ENCODE measurements at regions not wholly inside any gene's neighbourhood (a gene's known extent, or its start where the extent isn't known, plus 50 kb on each side); places are given as distances from the start of the nearest gene placed in this dataset.

DNA sequence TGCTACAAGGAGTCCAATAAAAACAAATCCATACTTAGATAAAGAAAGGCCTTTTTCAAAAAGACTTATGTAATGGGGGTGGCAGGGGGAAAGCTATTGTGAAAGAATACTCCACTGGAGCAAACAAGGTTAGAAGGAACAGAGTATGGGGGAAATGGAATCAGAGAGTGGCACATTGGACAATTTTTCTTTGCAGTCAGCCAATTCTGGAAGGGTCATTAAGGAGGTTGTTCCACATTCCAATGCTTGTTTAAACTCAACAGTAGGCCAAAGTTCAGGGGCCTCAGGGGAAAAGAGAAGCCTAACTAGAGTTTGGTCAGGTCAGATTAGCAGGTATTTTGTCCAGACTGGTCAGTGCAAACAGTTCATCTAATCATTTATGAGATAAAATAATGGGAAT is 105.2 kb upstream of the RESF1 start:
- peaks cover 9% of the 10 kb centered on the region for H3K9me3 Mint-ChIP-seq
- no peaks in the 10 kb centered on the region for H3K4me1 Mint-ChIP-seq (ENCODE audit: low read depth)
- DNase-seq (no peak), ATAC-seq (ENCODE audit: poor library complexity) (no peak)
- intact Hi-C loops (cut with DNase I, micrococcal nuclease): no loop called here
- no peak overlapping the region for H3K27ac Mint-ChIP-seq
- no peaks in the 10 kb centered on the region for H3K27me3 Mint-ChIP-seq
- Histone ChIP-seq H3K9me3 (ENCODE audit: control insufficient read depth in 1 of 2, insufficient read depth in 1 of 2, low read length in 2 of 2) (peaks cover 5 to 28% of the 10 kb centered on the region in 2 experiments), H3K36me3 (ENCODE audit: insufficient read depth, low read length) (no peaks in the 10 kb centered on the region), H3K4me1 (ENCODE audit: insufficient read depth, low read length) (no peaks in the 10 kb centered on the region), H3K4me3 (ENCODE audit: low read length) (no peak overlapping the region), H3K27me3 (ENCODE audit: control insufficient read depth in 1 of 2, insufficient read depth in 2 of 2, low read length in 2 of 2) (no peaks in the 10 kb centered on the region), H3K27ac (ENCODE audit: low read depth in 1 of 2, low read length in 2 of 2) (no peak overlapping the region)
- ChIA-PET CTCF (no interaction called here), POLR2A (interaction anchor here (0.6 kb wide), 1 partner anchor 31 kb away, joined by 3 read pairs; no protein-coding TSS in a partner anchor)
- no peak for TF ChIP-seq CTCF (IDR thresholded peaks at IDR 0.05)
- no peak overlapping the region for H3K4me3 Mint-ChIP-seq
- H3K36me3 Mint-ChIP-seq (ENCODE audit: low read depth): peaks cover 26% of the 10 kb centered on the region

DNA sequence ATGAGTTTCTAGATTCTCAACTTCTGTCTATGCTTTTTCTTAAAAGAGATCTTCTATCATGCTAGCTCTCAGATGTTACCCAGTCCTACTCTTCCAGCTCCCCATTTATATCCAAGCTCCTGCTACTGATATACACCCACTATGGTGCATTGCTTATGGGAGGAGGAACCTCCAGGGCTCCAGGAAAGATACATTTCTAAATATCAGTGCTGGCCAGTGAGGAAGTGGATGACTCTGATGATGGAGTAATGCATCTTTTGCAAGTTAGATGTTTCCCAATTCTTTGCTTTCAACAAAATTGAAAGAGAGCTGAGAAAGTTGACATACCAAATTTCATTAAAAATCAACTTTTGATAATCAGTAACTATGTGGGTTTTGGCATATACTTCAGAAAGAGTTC is 105.7 kb upstream of the RESF1 start:
- Histone ChIP-seq H3K4me1 (ENCODE audit: insufficient read depth, low read length) (no peaks in the 10 kb centered on the region), H3K27me3 (ENCODE audit: control insufficient read depth in 1 of 2, insufficient read depth in 2 of 2, low read length in 2 of 2) (no peaks in the 10 kb centered on the region), H3K9me3 (ENCODE audit: control insufficient read depth in 1 of 2, insufficient read depth in 1 of 2, low read length in 2 of 2) (peaks cover 9 to 33% of the 10 kb centered on the region in 2 experiments), H3K27ac (ENCODE audit: low read depth in 1 of 2, low read length in 2 of 2) (no peak overlapping the region), H3K36me3 (ENCODE audit: insufficient read depth, low read length) (no peaks in the 10 kb centered on the region), H3K4me3 (ENCODE audit: low read length) (no peak overlapping the region)
- DNase-seq: peak in 2 of 14 experiments; percentile 14 to 21
- ATAC-seq (ENCODE audit: poor library complexity): no peak
- intact Hi-C loops (cut with DNase I, micrococcal nuclease): no loop called here
- peaks cover 9% of the 10 kb centered on the region for H3K9me3 Mint-ChIP-seq
- H3K27me3 Mint-ChIP-seq: no peaks in the 10 kb centered on the region
- no peaks in the 10 kb centered on the region for H3K4me1 Mint-ChIP-seq (ENCODE audit: low read depth)
- H3K4me3 Mint-ChIP-seq: no peak overlapping the region
- ChIA-PET CTCF (interaction anchor here (0.6 kb wide), 1 partner anchor 9 kb away, joined by 3 read pairs; no protein-coding TSS in a partner anchor), POLR2A (interaction anchor here (0.5 to 1.1 kb wide), 2 partner anchors 17 to 54 kb away, joined by 3 read pairs; no protein-coding TSS in a partner anchor)
- peaks cover 26% of the 10 kb centered on the region for H3K36me3 Mint-ChIP-seq (ENCODE audit: low read depth)
- H3K27ac Mint-ChIP-seq: no peak overlapping the region
- no peak for TF ChIP-seq CTCF (IDR thresholded peaks at IDR 0.05)

- intact Hi-C loops (cut with DNase I, micrococcal nuclease): no loop called here
- TF ChIP-seq CTCF (IDR thresholded peaks at IDR 0.05): no peak
- Mint-ChIP-seq H3K9me3 (peaks cover 9% of the 10 kb centered on the region), H3K36me3 (ENCODE audit: low read depth) (peaks cover 32% of the 10 kb centered on the region), H3K4me1 (ENCODE audit: low read depth) (no peaks in the 10 kb centered on the region), H3K4me3 (no peak overlapping the region), H3K27ac (no peak overlapping the region), H3K27me3 (no peaks in the 10 kb centered on the region)
- DNase-seq (no peak), ATAC-seq (ENCODE audit: poor library complexity) (no peak)
- Histone ChIP-seq H3K27ac (ENCODE audit: low read depth in 1 of 2, low read length in 2 of 2) (no peak overlapping the region), H3K4me3 (ENCODE audit: low read length) (no peak overlapping the region), H3K36me3 (ENCODE audit: insufficient read depth, low read length) (no peaks in the 10 kb centered on the region), H3K27me3 (ENCODE audit: control insufficient read depth in 1 of 2, insufficient read depth in 2 of 2, low read length in 2 of 2) (no peaks in the 10 kb centered on the region), H3K4me1 (ENCODE audit: insufficient read depth, low read length) (no peaks in the 10 kb centered on the region), H3K9me3 (ENCODE audit: control insufficient read depth in 1 of 2, insufficient read depth in 1 of 2, low read length in 2 of 2) (peaks cover 13 to 36% of the 10 kb centered on the region in 2 experiments)
- ChIA-PET POLR2A (no interaction called here), CTCF (interaction anchor here (1.4 to 1.7 kb wide), 2 partner anchors 8 to 210 kb away, joined by 3 read pairs; no protein-coding TSS in a partner anchor)
These were observed 108.9 kb upstream of the RESF1 start for GRCh38 chr12:31850268-31850667.

All from CD4-positive, alpha-beta T cell (primary cell).